NCI-H774 (cell line): ENCODE measurements at regions not wholly inside any gene's neighbourhood (a gene's known extent, or its start where the extent isn't known, plus 50 kb on each side); places are given as distances from the start of the nearest gene placed in this dataset.
"Not testable (repeated sequence)": the region's sequence is repeated elsewhere in the genome, so short reads cannot be mapped to it uniquely, and the experiment has no call there.

Experiments used
- DNase-seq: peaks from one replicate; lab custom pipeline; 2025; lab: John Stamatoyannopoulos, UW

GRCh38 chr21:28069450-28069923, 923.2 kb downstream of the LTN1 start:
- no peak for DNase-seq

- DNase-seq: no peak
Measured at GRCh38 chr21:28068455-28069358, 924.0 kb downstream of the LTN1 start.

GRCh38 chr21:28066596-28067387, 925.9 kb downstream of the LTN1 start:
- DNase-seq: no peak

- DNase-seq: no peak
Measured at GRCh38 chr21:28066076-28066475, 926.6 kb downstream of the LTN1 start.

GRCh38 chr21:28063241-28064216, 929.1 kb downstream of the LTN1 start:
- no peak for DNase-seq

- not testable (repeated sequence) for DNase-seq
Measured at GRCh38 chr21:28052956-28053355, 939.7 kb downstream of the LTN1 start.

- peak; percentile 6 for DNase-seq
Measured at GRCh38 chr21:28051649-28052048, 941.0 kb downstream of the LTN1 start.

- DNase-seq: not testable (repeated sequence)
Measured at GRCh38 chr21:28035692-28036091, 957.0 kb downstream of the LTN1 start.

- DNase-seq: not testable (repeated sequence)
Measured at GRCh38 chr21:28034916-28035315, 957.8 kb downstream of the LTN1 start.

- not testable (repeated sequence) for DNase-seq
Measured at GRCh38 chr21:28034334-28034733, 958.3 kb downstream of the LTN1 start.

- DNase-seq: not testable (repeated sequence)
Measured at GRCh38 chr21:28032652-28033051, 960.0 kb downstream of the LTN1 start.

GRCh38 chr21:28031066-28031465, 961.6 kb downstream of the LTN1 start:
- not testable (repeated sequence) for DNase-seq

GRCh38 chr21:28025111-28025510, 967.6 kb downstream of the LTN1 start:
- no peak for DNase-seq

- DNase-seq: peak; percentile 19
Measured at GRCh38 chr21:28018741-28019669, 973.7 kb downstream of the LTN1 start.

- no peak for DNase-seq
Measured at GRCh38 chr21:28018213-28018612, 974.5 kb downstream of the LTN1 start.

GRCh38 chr21:28016571-28016970, 976.1 kb downstream of the LTN1 start:
- DNase-seq: no peak

- DNase-seq: not testable (repeated sequence)
Measured at GRCh38 chr21:28013123-28013522, 979.6 kb downstream of the LTN1 start.

GRCh38 chr21:28011970-28012369, 980.7 kb downstream of the LTN1 start:
- not testable (repeated sequence) for DNase-seq

GRCh38 chr21:28008245-28008644, 984.4 kb downstream of the LTN1 start:
- not testable (repeated sequence) for DNase-seq

GRCh38 chr21:28003627-28004026, 989.0 kb downstream of the LTN1 start:
- not testable (repeated sequence) for DNase-seq
